NCI-H1417 treated with DMSO at 0.1 percent for 48 hours (cell line): ENCODE measurements at regions not wholly inside any gene's neighbourhood (a gene's known extent, or its start where the extent isn't known, plus 50 kb on each side); places are given as distances from the start of the nearest gene placed in this dataset.
"Not testable (repeated sequence)": the region's sequence is repeated elsewhere in the genome, so short reads cannot be mapped to it uniquely, and the experiment has no call there.

ENCODE experiments used
- DNase-seq: peaks from one replicate; lab custom pipeline; 2025; lab: John Stamatoyannopoulos, UW

- DNase-seq: no peak
Measured at GRCh38 chr15:79606831-79607355, 174.8 kb downstream of the MINAR1 start.

- no peak for DNase-seq
Measured at GRCh38 chr15:79608066-79608864, 176.1 kb downstream of the MINAR1 start.

GRCh38 chr15:79609506-79609905 is 177.4 kb downstream of the MINAR1 start:
- no peak for DNase-seq

GRCh38 chr15:79610021-79610420 is 177.9 kb downstream of the MINAR1 start:
- no peak for DNase-seq

GRCh38 chr15:79615754-79616153 is 183.6 kb downstream of the MINAR1 start:
- DNase-seq: no peak

GRCh38 chr15:79617071-79617470 is 184.9 kb downstream of the MINAR1 start:
- no peak for DNase-seq

GRCh38 chr15:79620112-79620857 is 188.1 kb downstream of the MINAR1 start:
- no peak for DNase-seq

GRCh38 chr15:79621805-79622204 is 189.7 kb downstream of the MINAR1 start:
- not testable (repeated sequence) for DNase-seq

- no peak for DNase-seq
Measured at GRCh38 chr15:79623488-79623887, 191.4 kb downstream of the MINAR1 start.

- no peak for DNase-seq
Measured at GRCh38 chr15:79629687-79630086, 197.6 kb downstream of the MINAR1 start.

GRCh38 chr15:79632457-79632856 is 200.3 kb downstream of the MINAR1 start:
- no peak for DNase-seq

- no peak for DNase-seq
Measured at GRCh38 chr15:79635149-79635771, 203.1 kb downstream of the MINAR1 start.

- DNase-seq: no peak
Measured at GRCh38 chr15:79635897-79636561, 203.9 kb downstream of the MINAR1 start.

GRCh38 chr15:79640206-79640605 is 208.1 kb downstream of the MINAR1 start:
- no peak for DNase-seq

GRCh38 chr15:79641841-79642240 is 209.7 kb downstream of the MINAR1 start:
- DNase-seq: no peak

GRCh38 chr15:79643393-79643792 is 211.3 kb downstream of the MINAR1 start:
- DNase-seq: no peak

- DNase-seq: no peak
Measured at GRCh38 chr15:79644091-79644490, 212.0 kb downstream of the MINAR1 start.

GRCh38 chr15:79652972-79653371 is 220.8 kb downstream of the MINAR1 start:
- not testable (repeated sequence) for DNase-seq

GRCh38 chr15:79653533-79653932 is 221.4 kb downstream of the MINAR1 start:
- DNase-seq: no peak

- no peak for DNase-seq
Measured at GRCh38 chr15:79656151-79657000, 224.2 kb downstream of the MINAR1 start.

- no peak for DNase-seq
Measured at GRCh38 chr15:79657722-79658121, 225.6 kb downstream of the MINAR1 start.
